ENCODE measurements at regions not wholly inside any gene's neighbourhood (a gene's known extent, or its start where the extent isn't known, plus 50 kb on each side); places are given as distances from the start of the nearest gene placed in this dataset.

DNA sequence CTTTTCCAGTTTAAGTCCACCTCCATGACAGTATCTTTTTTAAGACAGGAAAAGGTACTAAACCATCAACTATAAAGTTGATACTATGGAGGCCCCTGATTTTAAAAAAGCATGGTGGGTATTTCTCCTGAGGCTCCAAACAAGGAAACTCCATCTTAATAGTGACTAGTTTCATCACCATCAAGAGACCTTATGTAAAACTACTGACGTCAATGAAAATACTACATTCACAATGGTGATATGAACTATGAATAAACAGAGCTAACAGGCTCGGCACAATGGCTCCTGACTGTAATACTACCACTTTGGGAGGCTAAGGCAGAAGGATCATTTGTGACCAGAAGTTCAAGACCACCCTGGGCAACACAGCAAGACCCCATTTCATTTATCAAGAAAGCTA lies 162.7 kb downstream of the KLF12 start:
- Histone ChIP-seq H3K36me3 (no peaks in the 10 kb centered on the region), H3K27ac (no peak overlapping the region), H3K4me3 (no peak overlapping the region), H3K4me1 (ENCODE audit: control insufficient read depth in 1 of 2, low read depth in 2 of 2) (peaks cover 15 to 61% of the 10 kb centered on the region in 2 donors), H3K9me3 (no peaks in the 10 kb centered on the region), H3K27me3 (replicated peaks; ENCODE audit: insufficient read depth) (no peaks in the 10 kb centered on the region)
- ATAC-seq (ENCODE audit: insufficient number of reproducible peaks, low FRiP score, low read depth) (no peak), DNase-seq (ENCODE audit: low spot score) (no peak)
- TF ChIP-seq, protein P1, sequence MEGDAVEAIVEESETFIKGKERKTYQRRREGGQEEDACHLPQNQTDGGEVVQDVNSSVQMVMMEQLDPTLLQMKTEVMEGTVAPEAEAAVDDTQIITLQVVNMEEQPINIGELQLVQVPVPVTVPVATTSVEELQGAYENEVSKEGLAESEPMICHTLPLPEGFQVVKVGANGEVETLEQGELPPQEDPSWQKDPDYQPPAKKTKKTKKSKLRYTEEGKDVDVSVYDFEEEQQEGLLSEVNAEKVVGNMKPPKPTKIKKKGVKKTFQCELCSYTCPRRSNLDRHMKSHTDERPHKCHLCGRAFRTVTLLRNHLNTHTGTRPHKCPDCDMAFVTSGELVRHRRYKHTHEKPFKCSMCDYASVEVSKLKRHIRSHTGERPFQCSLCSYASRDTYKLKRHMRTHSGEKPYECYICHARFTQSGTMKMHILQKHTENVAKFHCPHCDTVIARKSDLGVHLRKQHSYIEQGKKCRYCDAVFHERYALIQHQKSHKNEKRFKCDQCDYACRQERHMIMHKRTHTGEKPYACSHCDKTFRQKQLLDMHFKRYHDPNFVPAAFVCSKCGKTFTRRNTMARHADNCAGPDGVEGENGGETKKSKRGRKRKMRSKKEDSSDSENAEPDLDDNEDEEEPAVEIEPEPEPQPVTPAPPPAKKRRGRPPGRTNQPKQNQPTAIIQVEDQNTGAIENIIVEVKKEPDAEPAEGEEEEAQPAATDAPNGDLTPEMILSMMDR (IDR thresholded peaks at IDR 0.05), result no peak

DNA sequence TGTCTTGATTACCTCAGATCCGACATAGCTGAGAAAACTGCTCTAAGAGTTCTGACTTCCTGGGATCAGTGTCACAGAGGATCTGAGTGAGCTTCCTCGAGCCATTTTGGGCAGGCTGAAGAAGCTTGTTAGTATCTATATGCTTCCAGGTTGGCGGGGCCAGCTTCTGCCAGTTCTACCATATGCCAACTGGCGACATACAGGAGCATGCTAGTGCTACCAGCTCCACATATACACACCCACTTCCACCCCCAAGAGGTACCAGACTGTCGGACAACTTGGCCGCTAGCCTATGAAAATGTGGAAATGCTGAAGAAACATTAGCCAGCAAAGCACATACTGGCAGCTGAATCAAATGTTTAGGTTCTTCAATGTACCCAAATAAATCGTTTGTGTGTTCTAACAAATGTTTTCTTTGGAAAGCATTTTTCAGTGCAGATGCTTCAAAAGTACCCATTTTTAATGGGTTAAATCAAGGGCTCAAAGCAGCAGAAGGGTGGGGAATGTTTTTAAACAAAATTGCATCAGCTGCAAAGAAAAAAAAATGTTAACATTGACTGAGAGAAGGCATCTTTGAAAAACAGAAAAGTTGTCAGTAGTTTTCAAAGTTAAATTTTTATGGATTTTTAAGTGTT lies 163.7 kb downstream of the KLF12 start:
- no peak overlapping the region for H3K4me3 ChIP-seq
- no peaks in the 10 kb centered on the region for H3K9me3 ChIP-seq
- DNase-seq (ENCODE audit: low spot score) (no peak), ATAC-seq (ENCODE audit: insufficient number of reproducible peaks, low FRiP score, low read depth) (no peak)
- H3K27me3 ChIP-seq (replicated peaks; ENCODE audit: insufficient read depth), result no peaks in the 10 kb centered on the region
- no peaks in the 10 kb centered on the region for H3K36me3 ChIP-seq
- H3K27ac ChIP-seq, result no peak overlapping the region
- TF ChIP-seq, protein P1 (IDR thresholded peaks at IDR 0.05), result no peak
- H3K4me1 ChIP-seq (ENCODE audit: control insufficient read depth in 1 of 2, low read depth in 2 of 2), result peaks cover 25 to 70% of the 10 kb centered on the region in 2 donors

DNA sequence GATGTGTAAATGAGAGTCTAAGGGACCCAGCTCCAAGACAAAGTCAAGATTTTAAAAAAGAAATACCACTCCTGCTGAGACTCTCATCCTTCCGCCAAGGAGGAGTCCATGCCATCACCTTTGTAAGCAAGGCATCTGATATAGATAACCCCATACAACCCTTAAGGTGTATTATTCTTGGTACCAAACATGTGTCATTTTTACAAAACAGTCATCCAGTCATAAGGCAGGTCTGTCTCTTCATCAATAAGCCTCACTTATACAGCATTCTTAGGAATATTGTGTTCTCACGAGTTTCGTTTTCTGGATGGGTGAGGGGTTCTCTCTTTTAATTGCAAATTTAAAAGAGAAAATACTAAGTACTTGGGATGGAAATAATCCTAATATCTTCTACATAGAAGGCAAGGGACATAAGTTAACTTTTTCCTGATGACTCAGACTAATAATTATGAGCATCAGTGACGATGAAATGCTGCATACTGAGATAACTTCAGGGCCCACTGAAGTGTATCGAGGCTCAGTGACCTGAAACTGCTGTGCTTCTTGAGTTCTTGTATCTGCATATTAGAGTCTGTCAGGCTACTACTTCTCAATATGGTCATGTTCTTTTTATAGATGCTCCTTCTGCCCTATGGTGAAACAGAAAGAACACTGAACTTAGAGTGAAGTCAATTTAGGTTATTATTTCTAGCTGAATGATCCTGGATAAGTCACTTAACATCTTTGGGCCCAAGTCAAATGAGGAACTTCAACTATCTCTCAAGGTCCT lies 166.6 kb downstream of the KLF12 start:
- Histone ChIP-seq H3K4me1 (ENCODE audit: control insufficient read depth in 1 of 2, low read depth in 2 of 2) (peaks cover 28 to 61% of the 10 kb centered on the region in 2 donors), H3K36me3 (no peaks in the 10 kb centered on the region), H3K9me3 (no peaks in the 10 kb centered on the region), H3K4me3 (no peak overlapping the region), H3K27me3 (replicated peaks; ENCODE audit: insufficient read depth) (no peaks in the 10 kb centered on the region), H3K27ac (no peak overlapping the region)
- ATAC-seq (ENCODE audit: insufficient number of reproducible peaks, low FRiP score, low read depth) (no peak), DNase-seq (ENCODE audit: low spot score) (no peak)
- TF ChIP-seq, protein P1 (IDR thresholded peaks at IDR 0.05), result no peak

DNA sequence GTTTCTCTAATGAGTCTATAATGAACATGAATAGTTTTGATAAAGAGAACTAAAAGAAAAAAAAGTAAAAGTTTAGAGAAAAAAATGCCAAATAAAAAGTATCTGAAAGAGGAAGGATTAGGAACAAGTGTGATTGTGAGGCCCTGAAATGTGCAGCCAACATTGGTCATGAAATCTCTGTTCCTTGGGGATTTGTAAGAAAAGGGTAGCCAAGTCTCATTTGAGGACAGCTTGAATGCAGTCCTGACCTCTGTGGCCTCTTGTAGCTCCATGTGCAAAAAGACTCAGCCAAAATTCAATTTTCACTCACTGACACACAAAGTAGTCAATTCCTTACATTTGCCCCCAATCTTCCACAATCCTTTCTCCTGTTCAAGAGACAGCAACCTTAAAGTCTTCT lies 167.9 kb downstream of the KLF12 start:
- TF ChIP-seq, protein P1 (IDR thresholded peaks at IDR 0.05), result no peak
- no peak for DNase-seq (ENCODE audit: low spot score)
- H3K36me3 ChIP-seq, result no peaks in the 10 kb centered on the region
- H3K27ac ChIP-seq, result no peak overlapping the region
- H3K9me3 ChIP-seq, result no peaks in the 10 kb centered on the region
- no peak overlapping the region for H3K4me3 ChIP-seq
- peaks cover 27 to 60% of the 10 kb centered on the region in 2 donors for H3K4me1 ChIP-seq (ENCODE audit: control insufficient read depth in 1 of 2, low read depth in 2 of 2)
- no peak for ATAC-seq (ENCODE audit: insufficient number of reproducible peaks, low FRiP score, low read depth)
- no peaks in the 10 kb centered on the region for H3K27me3 ChIP-seq (replicated peaks; ENCODE audit: insufficient read depth)

DNA sequence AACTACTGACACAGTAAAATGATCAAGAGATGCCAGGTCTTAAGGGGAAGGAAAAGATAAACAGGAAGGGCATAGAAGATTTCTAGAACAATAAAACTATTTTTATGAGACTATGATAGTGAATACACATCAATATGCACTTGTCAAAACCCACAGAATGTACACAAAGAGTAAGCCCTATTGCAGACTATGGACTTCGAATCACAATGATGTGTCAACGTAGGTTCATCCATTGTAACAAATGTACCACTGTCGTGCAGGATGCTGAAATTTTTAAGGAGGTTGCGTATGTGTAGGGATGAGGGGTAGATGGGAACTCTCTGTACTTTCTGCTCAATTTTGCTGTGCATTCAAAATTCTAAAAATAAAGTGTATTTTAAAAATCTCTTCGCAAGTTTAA lies 171.9 kb downstream of the KLF12 start:
- ATAC-seq (ENCODE audit: insufficient number of reproducible peaks, low FRiP score, low read depth), result no peak
- no peak for DNase-seq (ENCODE audit: low spot score)
- Histone ChIP-seq H3K27me3 (replicated peaks; ENCODE audit: insufficient read depth) (no peaks in the 10 kb centered on the region), H3K9me3 (no peaks in the 10 kb centered on the region), H3K27ac (no peak overlapping the region), H3K36me3 (no peaks in the 10 kb centered on the region), H3K4me1 (ENCODE audit: control insufficient read depth in 1 of 2, low read depth in 2 of 2) (peaks cover 24 to 49% of the 10 kb centered on the region in 2 donors), H3K4me3 (no peak overlapping the region)
- TF ChIP-seq, protein P1 (IDR thresholded peaks at IDR 0.05), result no peak
